DMS53 treated with DMSO at 0.1 percent for 48 hours (cell line): ENCODE measurements at regions not wholly inside any gene's neighbourhood (a gene's known extent, or its start where the extent isn't known, plus 50 kb on each side); places are given as distances from the start of the nearest gene placed in this dataset.

Experiments used
- DNase-seq: peaks from one replicate; lab custom pipeline; 2025; ENCODE audit not compliant: unreplicated experiment; lab: John Stamatoyannopoulos, UW

GRCh38 chr3:94671078-94671477 lies 608.2 kb downstream of the NSUN3 start:
- no peak for DNase-seq

GRCh38 chr3:94673876-94674275 lies 611.0 kb downstream of the NSUN3 start:
- no peak for DNase-seq

- no peak for DNase-seq
These were observed 623.3 kb downstream of the NSUN3 start for GRCh38 chr3:94686208-94686607.

GRCh38 chr3:94693997-94694640 lies 631.3 kb downstream of the NSUN3 start:
- no peak for DNase-seq

GRCh38 chr3:94694894-94695293 lies 632.0 kb downstream of the NSUN3 start:
- no peak for DNase-seq

GRCh38 chr3:94704467-94704866 lies 641.6 kb downstream of the NSUN3 start:
- no peak for DNase-seq

- DNase-seq = no peak
These were observed 646.5 kb downstream of the NSUN3 start for GRCh38 chr3:94709249-94709902.

- DNase-seq = no peak
These were observed 651.3 kb downstream of the NSUN3 start for GRCh38 chr3:94714194-94714593.

GRCh38 chr3:94716326-94717018 lies 653.6 kb downstream of the NSUN3 start:
- peak; percentile 1 for DNase-seq

GRCh38 chr3:94734206-94734605 lies 671.3 kb downstream of the NSUN3 start:
- DNase-seq = no peak

GRCh38 chr3:94735354-94735753 lies 672.5 kb downstream of the NSUN3 start:
- no peak for DNase-seq

- DNase-seq = no peak
These were observed 674.3 kb downstream of the NSUN3 start for GRCh38 chr3:94737116-94737515.

- DNase-seq = no peak
These were observed 676.6 kb downstream of the NSUN3 start for GRCh38 chr3:94739420-94739819.

GRCh38 chr3:94758751-94759150 lies 695.9 kb downstream of the NSUN3 start:
- no peak for DNase-seq

GRCh38 chr3:94772402-94772801 lies 709.5 kb downstream of the NSUN3 start:
- DNase-seq = no peak

GRCh38 chr3:94775746-94776145 lies 712.9 kb downstream of the NSUN3 start:
- DNase-seq = no peak

GRCh38 chr3:94776401-94776915 lies 713.6 kb downstream of the NSUN3 start:
- no peak for DNase-seq

- DNase-seq = no peak
These were observed 715.4 kb downstream of the NSUN3 start for GRCh38 chr3:94778289-94778688.

GRCh38 chr3:94778814-94779494 lies 716.1 kb downstream of the NSUN3 start:
- DNase-seq = no peak

GRCh38 chr3:94779699-94780098 lies 716.8 kb downstream of the NSUN3 start:
- DNase-seq = no peak

GRCh38 chr3:94784274-94784673 lies 721.4 kb downstream of the NSUN3 start:
- no peak for DNase-seq

- no peak for DNase-seq
These were observed 724.2 kb downstream of the NSUN3 start for GRCh38 chr3:94787066-94787465.
